MCF 10A (cell line): ENCODE measurements at regions not wholly inside any gene's neighbourhood (a gene's known extent, or its start where the extent isn't known, plus 50 kb on each side); places are given as distances from the start of the nearest gene placed in this dataset.
"Not testable (repeated sequence)": the region's sequence is repeated elsewhere in the genome, so short reads cannot be mapped to it uniquely, and the experiment has no call there.

ENCODE experiments used
- BruUV-seq: library from RNA; stranded (reverse); fragments of 400-500 nt; replicated peaks from 2 replicates; lab custom pipeline; 2021; lab: Mats Ljungman, UMichigan
- CTCF ChIA-PET: fragments of 300-600 bp; sonication (Branson Sonifier 250); formaldehyde crosslinking; extraction: SDS; loops from one replicate; lab custom pipeline; 2021; ENCODE audit warnings: antibody characterized with exemption, inconsistent platforms; lab: Yijun Ruan, JAX
- POLR2A ChIA-PET: fragments of 300-600, 350-650 bp; sonication (Branson Sonifier 250); formaldehyde crosslinking; extraction: SDS; loops from one replicate; lab custom pipeline; 2020; ENCODE audit warnings: antibody characterized with exemption, inconsistent platforms; lab: Yijun Ruan, JAX
- DNase-seq: peaks from one replicate; pipeline ENCODE4 v3.0.0-alpha.2; 2018; ENCODE audit not compliant: unreplicated experiment
- H3K27ac Mint-ChIP-seq: one replicate; pipeline ENCODE4 v1.8.0; 2022; ENCODE audit warnings: mild to moderate bottlenecking, low read depth, mixed read lengths; ENCODE audit not compliant: unreplicated experiment
- H3K27me3 Mint-ChIP-seq: one replicate; pipeline ENCODE4 v1.8.0; 2022; ENCODE audit warnings: mixed read lengths; ENCODE audit not compliant: insufficient read depth, unreplicated experiment
- H3K36me3 Mint-ChIP-seq: one replicate; pipeline ENCODE4 v1.8.0; 2022; ENCODE audit warnings: mild to moderate bottlenecking, moderate library complexity, mixed read lengths; ENCODE audit not compliant: insufficient read depth, unreplicated experiment
- H3K4me1 Mint-ChIP-seq: one replicate; pipeline ENCODE4 v1.8.0; 2022; ENCODE audit warnings: mixed read lengths; ENCODE audit not compliant: insufficient read depth, unreplicated experiment
- H3K4me3 Mint-ChIP-seq: one replicate; pipeline ENCODE4 v1.8.0; 2022; ENCODE audit warnings: mild to moderate bottlenecking, moderate library complexity, mixed read lengths; ENCODE audit not compliant: unreplicated experiment
- H3K9me3 Mint-ChIP-seq: one replicate; pipeline ENCODE4 v1.8.0; 2022; ENCODE audit warnings: mixed read lengths; ENCODE audit not compliant: unreplicated experiment
- CTCF ChIP-seq: fragments of 200-600 bp; IDR thresholded peaks from one replicate; pipeline ENCODE4 v1.8.0; 2022; ENCODE audit warnings: antibody characterized with exemption, mild to moderate bottlenecking; ENCODE audit not compliant: unreplicated experiment
- intact Hi-C: fragments of 100-400 bp; cut with micrococcal nuclease; formaldehyde crosslinking; loops from 2 replicates; pipeline ENCODE4 v1.14.1; 2022

GRCh38 chr2:89243114-89243700 lies 551.7 kb downstream of the RPIA start:
- H3K36me3 Mint-ChIP-seq, POLR2A ChIA-PET, intact Hi-C loops, H3K9me3 Mint-ChIP-seq, H3K27ac Mint-ChIP-seq, BruUV-seq, H3K4me3 Mint-ChIP-seq, H3K4me1 Mint-ChIP-seq: not testable (repeated sequence)
- H3K27me3 Mint-ChIP-seq, result peaks cover 11% of the 10 kb centered on the region
- TF ChIP-seq CTCF, result peak; percentile 31
- DNase-seq, result peak; percentile 9
- CTCF ChIA-PET, result interaction anchor here (0.7 kb wide), 1 partner anchor 334 kb away, joined by 3 read pairs; no protein-coding TSS in a partner anchor

- intact Hi-C loops, H3K9me3 Mint-ChIP-seq, BruUV-seq, CTCF ChIA-PET, DNase-seq, H3K4me3 Mint-ChIP-seq, H3K4me1 Mint-ChIP-seq, POLR2A ChIA-PET, H3K27ac Mint-ChIP-seq, H3K36me3 Mint-ChIP-seq: not testable (repeated sequence)
- H3K27me3 Mint-ChIP-seq, result peaks cover 11% of the 10 kb centered on the region
Measured at GRCh38 chr2:89244407-89244806, 552.9 kb downstream of the RPIA start.

GRCh38 chr2:89245478-89245877 lies 554.0 kb downstream of the RPIA start:
- H3K27ac Mint-ChIP-seq, H3K4me1 Mint-ChIP-seq, H3K4me3 Mint-ChIP-seq, H3K36me3 Mint-ChIP-seq, CTCF ChIA-PET, POLR2A ChIA-PET, BruUV-seq, DNase-seq, intact Hi-C loops, H3K9me3 Mint-ChIP-seq: not testable (repeated sequence)
- peaks cover 11% of the 10 kb centered on the region for H3K27me3 Mint-ChIP-seq

- BruUV-seq, H3K9me3 Mint-ChIP-seq, DNase-seq, POLR2A ChIA-PET, H3K27ac Mint-ChIP-seq, H3K4me3 Mint-ChIP-seq, intact Hi-C loops, CTCF ChIA-PET, H3K36me3 Mint-ChIP-seq, H3K4me1 Mint-ChIP-seq: not testable (repeated sequence)
- H3K27me3 Mint-ChIP-seq, result peaks cover 10% of the 10 kb centered on the region
Measured at GRCh38 chr2:89246027-89246426, 554.6 kb downstream of the RPIA start.

GRCh38 chr2:89246620-89247019 lies 555.1 kb downstream of the RPIA start:
- intact Hi-C loops, H3K4me1 Mint-ChIP-seq, H3K27me3 Mint-ChIP-seq, CTCF ChIA-PET, H3K36me3 Mint-ChIP-seq, BruUV-seq, H3K4me3 Mint-ChIP-seq, H3K27ac Mint-ChIP-seq, H3K9me3 Mint-ChIP-seq, POLR2A ChIA-PET: not testable (repeated sequence)
- DNase-seq, result peak; percentile 9

- H3K4me3 Mint-ChIP-seq, BruUV-seq, H3K27me3 Mint-ChIP-seq, intact Hi-C loops, H3K36me3 Mint-ChIP-seq, CTCF ChIA-PET, POLR2A ChIA-PET, DNase-seq, H3K4me1 Mint-ChIP-seq, H3K27ac Mint-ChIP-seq, H3K9me3 Mint-ChIP-seq: not testable (repeated sequence)
Measured at GRCh38 chr2:89255013-89255412, 563.5 kb downstream of the RPIA start.

- H3K27me3 Mint-ChIP-seq, H3K27ac Mint-ChIP-seq, POLR2A ChIA-PET, BruUV-seq, DNase-seq, H3K9me3 Mint-ChIP-seq, H3K36me3 Mint-ChIP-seq, H3K4me1 Mint-ChIP-seq, intact Hi-C loops, H3K4me3 Mint-ChIP-seq: not testable (repeated sequence)
- CTCF ChIA-PET, result interaction anchor here (0.7 kb wide), 1 partner anchor 398 kb away, joined by 3 read pairs; no protein-coding TSS in a partner anchor
Measured at GRCh38 chr2:89273443-89273842, 582.0 kb downstream of the RPIA start.

GRCh38 chr2:89280536-89280935 lies 589.1 kb downstream of the RPIA start:
- H3K27ac Mint-ChIP-seq, BruUV-seq, intact Hi-C loops, H3K36me3 Mint-ChIP-seq, CTCF ChIA-PET, H3K9me3 Mint-ChIP-seq, POLR2A ChIA-PET, H3K4me1 Mint-ChIP-seq, H3K27me3 Mint-ChIP-seq, H3K4me3 Mint-ChIP-seq, DNase-seq: not testable (repeated sequence)
